ENCODE measurements at regions not wholly inside any gene's neighbourhood (a gene's known extent, or its start where the extent isn't known, plus 50 kb on each side); places are given as distances from the start of the nearest gene placed in this dataset.

- TF ChIP-seq EZH2 (IDR thresholded peaks at IDR 0.05; ENCODE audit: borderline replicate concordance, low read depth, low read length), result no peak
- no peak for TF ChIP-seq U2AF2 (optimal IDR thresholded peaks at IDR 0.05; ENCODE audit: low read depth, low read length)
Measured at GRCh38 chr12:131605304-131605829, 105.5 kb upstream of the SFSWAP start.
